ENCODE measurements at regions not wholly inside any gene's neighbourhood (a gene's known extent, or its start where the extent isn't known, plus 50 kb on each side); places are given as distances from the start of the nearest gene placed in this dataset.
"Not testable (repeated sequence)": the region's sequence is repeated elsewhere in the genome, so short reads cannot be mapped to it uniquely, and the experiment has no call there.

DNA sequence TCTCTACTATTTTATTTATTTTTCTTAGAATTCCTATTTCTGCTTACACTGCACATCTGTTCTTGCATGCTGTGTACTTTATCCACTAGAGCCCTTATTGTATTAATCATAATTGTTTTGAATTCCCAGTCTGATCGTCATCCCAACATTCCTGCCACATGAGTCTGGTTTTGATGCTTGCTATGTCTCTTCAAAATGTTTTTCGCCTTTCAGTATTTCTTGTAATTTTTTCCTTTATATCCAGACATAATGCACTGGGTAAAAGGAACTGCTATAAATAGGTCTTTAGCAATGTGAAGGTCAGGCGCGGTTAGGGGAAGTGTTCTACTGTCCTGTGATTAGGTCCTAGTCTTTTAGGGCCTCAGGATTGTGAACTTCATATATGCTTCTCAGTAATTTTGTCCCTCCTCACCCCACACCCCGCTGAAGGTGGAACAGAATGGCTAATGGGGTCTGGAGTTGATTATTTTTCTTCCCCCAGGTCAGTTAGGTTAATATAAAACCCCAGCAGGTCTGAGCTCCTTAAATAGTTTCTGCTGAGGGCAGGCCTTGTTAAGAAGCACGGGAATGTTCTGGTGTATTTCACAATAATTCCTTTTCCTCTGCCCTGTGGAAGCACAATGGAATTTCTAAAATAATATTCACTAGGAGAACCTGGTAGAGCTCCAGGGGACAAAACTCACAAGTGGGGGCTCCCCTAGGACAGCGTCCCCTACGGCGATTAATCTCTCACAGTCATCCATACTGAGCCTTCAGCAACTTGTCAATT, 146.6 kb upstream of the TUT7 start:
- peak; percentile 84 for DNase-seq (ENCODE audit: low read depth)

DNA sequence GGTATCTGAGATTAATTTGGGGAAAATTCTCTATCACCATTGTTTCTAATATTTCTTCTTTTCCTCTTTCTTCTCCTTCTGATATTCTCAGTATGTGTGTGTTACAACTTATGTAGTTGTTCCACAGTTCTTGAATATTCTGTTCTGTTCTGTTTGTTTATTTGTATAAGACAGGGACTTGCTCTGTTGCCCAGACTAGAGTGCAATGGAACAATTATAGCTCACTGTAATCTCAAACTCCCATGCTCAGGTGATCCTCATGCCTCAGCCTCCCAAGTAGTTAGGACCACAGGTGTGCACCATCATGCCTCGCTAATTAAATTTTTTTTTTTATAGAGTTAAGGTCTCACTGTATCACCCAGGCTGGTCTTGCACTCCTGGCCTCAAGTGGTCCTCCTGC, 145.8 kb upstream of the TUT7 start:
- no peak for DNase-seq (ENCODE audit: low read depth)

DNA sequence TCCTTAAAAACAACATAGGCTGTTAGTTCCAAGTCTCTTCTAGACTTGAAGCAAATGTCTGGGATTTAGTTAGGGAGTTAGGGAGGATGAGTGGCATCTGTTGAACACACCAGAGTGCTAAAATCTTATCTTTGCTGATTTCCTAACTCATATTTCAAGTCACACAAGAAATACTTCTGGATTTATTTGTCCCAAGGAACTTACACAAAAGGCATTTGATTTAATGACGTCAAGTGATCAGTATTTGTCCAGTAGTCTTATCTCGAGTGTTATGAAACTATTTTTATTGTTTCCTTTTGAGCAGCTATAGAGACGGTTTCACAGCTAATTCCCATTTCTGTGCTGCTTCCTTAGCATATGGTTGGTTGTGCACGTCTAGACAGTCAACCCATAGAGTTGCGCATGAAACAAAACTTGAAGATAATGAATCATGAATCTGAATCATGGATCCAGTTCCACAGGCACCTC, 140.5 kb upstream of the TUT7 start:
- DNase-seq (ENCODE audit: low read depth), result no peak

DNA sequence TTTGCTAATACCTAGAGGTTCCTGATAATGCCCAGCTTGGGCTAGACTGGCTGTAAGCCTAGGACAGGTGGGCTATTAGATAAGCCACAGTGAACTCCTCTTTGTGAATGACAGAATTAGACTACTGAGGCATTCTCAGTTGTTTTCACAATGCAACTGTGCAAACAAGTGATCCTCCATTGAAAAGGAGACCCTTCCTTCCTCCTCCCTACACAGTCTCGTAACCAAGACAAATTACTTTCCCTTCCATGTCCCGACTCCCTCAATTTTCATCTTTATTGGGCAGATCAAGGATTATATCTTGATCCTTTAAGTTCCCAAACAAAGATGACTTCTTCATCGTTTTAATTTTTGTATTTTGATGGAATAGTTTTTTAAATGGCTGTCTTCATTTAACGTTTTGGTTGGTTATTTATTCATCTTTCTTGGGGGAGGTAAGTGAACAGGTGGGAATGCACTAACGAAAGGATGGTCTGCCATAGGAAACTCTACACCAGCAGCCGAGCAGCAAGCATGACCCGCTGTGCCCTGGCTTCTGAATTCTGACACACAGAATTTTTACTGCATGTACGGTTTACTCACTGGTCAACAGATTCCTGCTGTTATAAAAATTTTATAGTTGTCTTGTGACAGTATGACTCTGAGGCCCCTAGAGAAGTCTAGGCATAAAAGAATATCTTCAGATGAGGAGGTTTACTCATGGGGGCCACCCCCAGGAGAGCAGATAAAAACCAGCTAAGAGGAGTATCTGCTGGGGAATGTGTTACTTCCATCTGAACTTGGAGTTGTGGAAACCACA, 137.5 kb upstream of the TUT7 start:
- DNase-seq (ENCODE audit: low read depth), result peak; percentile 59

DNA sequence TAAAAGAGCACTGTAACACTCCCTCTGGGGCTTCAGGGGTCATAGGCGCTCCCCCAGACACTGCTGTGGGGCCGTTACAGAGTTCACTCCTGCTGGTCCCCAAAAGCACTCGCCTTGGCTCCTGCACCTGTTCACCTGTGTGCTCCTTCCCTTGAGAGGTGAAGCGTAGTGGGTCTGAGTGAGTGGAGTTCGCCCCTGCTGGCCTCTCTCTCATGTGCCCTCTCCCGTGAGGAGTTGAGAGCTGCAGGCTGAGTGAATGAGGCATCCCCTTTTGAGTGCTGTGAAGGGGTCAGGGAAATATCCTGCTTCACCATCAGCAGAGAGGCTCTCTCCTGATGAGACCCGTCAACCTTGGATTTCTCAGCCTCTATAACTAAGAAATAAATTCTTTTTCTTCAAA, 134.6 kb upstream of the TUT7 start:
- no peak for DNase-seq (ENCODE audit: low read depth)

DNA sequence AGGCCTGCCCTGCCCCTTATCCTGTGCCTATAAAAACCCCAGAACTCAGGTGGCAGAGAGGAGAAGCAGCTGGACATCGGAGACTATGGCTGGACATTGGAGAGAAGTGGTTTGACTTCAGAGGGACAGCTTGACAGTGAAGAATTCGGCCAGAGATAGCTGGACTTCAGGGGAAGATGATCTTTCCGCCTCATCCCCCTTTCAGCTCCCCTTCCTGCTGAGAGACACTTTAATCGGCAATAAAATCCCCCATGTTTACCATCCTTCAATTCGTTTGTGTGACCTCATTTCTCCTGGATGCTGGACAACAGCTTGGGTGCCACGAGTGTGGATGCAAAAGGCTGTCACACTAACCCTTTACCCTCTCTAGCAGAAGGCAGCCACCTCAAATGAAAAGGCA, 134.1 kb upstream of the TUT7 start:
- no peak for DNase-seq (ENCODE audit: low read depth)

DNA sequence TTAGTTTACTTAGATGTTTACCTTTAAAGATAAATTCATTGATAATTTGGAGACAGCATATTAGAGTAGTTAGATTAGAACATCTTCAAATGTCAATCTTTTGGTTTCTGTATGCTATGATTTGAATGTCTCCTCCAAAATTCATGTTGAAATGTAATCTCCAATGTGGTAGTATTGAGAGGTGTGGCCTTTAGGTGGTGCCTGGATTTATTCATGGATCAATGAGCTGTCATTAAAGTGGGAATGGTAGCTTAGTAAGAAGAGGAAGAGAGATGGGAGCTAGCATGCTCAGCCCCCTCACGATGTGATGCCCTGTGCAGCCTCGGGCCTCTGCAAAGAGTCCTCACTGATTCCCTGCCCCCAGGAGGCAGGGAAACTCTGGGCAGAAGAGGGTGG, 133.6 kb upstream of the TUT7 start:
- DNase-seq (ENCODE audit: low read depth), result no peak

DNA sequence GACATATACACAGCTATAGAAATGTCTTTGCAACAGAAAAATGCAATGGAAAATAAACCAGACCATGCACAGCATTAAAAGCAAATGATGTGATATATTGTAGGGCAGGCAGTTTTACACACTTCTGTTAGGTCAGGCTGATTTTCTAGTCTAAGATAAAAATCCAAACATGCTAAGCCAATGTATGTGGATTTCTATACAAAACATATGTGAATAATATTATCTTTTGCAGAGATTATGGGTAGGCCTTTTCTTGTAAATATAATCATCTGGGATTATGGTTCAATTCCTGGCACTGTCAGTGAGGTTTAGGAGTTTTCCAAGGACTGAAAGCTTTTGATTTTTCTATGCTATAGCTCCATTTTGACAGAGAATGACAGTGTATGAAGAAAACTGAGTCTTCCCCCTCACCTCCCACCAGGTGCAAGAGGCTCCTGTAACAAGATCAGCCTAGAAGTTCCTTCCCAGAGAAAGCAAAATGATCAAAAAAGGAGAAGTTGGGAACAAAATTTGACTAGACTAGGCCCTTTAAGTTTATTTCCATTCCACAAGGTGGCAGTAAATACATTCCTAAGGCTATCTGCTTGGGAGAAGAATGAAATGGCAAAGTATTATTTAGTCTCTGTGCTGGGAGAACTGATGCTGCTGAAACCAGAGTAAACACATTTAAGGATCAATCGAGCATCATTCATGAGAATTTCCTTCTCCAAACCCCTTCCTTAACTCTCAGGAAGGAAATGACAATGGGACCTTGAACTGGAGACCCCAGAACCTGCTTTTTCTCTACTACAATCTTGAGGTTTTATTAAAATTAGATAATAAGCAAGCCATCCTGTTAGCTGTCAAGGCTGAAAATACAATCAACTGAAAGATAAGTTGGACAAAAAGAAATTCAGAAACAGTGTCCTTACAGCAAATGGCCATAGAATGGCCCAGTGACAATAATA, 133.0 kb upstream of the TUT7 start:
- DNase-seq (ENCODE audit: low read depth), result peak; percentile 83

DNA sequence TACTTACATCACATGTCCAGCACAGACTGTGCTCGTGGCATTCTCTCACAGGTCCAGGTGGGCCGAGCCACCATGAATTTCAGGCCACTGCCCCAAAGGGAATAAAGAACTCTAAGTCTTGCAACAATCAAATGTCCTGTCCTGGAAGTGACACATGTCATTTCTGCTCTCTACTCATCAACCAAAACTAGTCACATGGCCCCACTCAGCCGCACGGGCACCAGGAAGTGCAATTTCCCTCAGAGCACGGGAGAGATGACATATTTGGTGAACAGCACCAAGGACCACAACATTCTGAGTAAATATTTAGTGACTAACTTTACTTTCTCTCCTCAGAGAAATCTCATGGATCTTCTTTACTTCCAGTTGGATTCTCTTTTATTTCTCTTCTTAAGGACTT, 131.1 kb upstream of the TUT7 start:
- DNase-seq (ENCODE audit: low read depth), result no peak

DNA sequence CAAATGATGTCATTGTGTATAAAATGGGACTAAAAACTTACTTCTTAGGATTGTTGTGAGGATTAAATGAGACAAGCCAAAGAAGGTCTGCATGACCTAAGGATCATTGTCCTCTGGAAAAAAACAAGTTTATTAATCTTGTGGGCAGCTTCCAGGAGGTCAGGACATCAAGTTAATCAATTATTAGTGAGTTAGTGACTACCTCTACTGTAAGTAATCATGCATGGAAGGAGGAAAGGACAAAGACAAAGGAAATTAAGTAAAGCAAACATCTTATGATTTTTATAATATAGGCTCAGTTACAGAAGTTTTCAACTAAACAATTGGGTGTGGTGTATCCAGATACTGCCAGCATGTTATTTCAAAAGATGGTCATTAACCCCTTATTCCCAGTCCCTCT, 129.3 kb upstream of the TUT7 start:
- no peak for DNase-seq (ENCODE audit: low read depth)

DNA sequence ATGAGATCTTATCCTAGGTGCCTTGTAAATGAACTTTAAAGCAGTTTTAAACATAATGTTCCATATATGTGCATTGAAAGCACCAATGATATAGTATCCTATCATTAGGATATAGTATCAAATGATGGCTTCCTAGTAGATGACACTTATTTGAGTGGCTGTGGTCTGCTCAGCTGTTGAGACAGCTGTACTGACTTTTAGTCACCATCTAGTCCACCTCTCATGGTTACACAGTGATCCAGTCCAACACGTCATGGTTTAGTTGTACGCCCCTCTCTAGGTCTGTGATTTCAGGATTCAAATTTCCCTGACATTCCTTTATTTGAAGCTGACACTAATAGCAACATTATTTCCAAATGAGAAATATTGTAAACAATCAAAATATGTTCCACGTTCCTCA, 127.3 kb upstream of the TUT7 start:
- peak; percentile 90 for DNase-seq (ENCODE audit: low read depth)

DNA sequence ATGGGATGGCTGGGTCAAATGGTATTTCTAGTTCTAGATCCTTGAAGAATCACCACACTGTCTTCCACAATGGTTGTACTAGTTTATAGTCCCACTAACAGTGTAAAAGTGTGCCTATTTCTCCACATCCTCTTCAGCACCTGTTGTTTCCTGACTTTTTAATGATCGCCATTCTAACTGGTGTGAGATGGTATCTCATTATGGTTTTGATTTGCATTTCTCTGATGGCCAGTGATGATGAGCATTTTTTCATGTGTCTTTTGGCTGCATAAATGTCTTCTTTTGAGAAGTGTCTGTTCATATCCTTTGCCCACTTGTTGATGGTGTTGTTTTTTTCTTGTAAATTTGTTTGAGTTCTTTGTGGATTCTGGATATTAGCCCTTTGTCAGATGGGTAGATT, 121.0 kb upstream of the TUT7 start:
- DNase-seq (ENCODE audit: low read depth), result not testable (repeated sequence)

DNA sequence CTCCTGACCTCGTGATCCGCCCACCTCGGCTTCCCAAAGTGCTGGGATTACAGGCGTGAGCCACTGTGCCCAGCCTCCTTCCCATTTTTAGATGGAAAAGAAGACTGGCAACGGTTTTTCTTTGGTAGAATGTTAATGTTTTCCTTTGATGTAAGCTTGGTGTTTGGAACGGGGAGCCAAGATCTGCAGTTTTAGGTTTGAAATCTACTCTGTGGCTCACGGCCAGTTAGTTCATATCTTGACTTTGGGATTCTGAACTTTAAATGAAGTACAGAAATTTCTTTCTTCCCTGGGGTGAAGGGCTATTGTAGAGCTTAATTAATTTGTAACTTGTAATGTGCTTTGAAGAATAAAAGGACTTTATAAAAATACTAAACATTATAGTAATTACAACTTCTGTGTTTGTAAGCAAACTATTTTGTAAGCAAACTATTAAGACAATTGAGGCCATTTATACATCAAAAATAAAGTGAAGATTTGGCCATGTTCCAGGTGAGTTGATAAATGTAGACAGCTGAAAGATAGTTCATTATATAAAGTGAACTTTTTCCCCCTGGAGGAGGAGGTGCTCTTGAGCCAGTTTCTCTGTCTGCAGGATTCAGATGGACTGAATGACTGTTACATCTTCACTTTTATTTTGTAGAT, 117.1 kb upstream of the TUT7 start:
- DNase-seq (ENCODE audit: low read depth), result no peak

DNA sequence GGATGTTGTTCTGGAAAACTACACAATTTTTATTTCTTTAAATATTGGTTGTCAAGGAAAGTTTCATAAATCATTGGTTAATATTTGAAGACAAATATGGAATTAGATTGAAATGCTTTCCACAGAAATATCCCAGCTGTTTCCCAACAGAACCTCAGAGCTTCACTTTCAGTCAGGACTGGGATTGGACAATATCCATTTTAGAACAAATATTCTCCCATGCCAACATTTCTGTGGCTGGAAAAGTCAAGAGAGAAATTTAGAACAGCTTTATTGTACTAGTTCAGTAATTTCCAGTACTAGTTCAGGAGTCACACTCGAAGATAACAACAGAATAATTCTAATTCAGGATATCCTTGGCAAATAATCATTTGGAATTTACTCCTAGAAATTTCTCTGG, 116.1 kb upstream of the TUT7 start:
- DNase-seq (ENCODE audit: low read depth), result peak; percentile 84

DNA sequence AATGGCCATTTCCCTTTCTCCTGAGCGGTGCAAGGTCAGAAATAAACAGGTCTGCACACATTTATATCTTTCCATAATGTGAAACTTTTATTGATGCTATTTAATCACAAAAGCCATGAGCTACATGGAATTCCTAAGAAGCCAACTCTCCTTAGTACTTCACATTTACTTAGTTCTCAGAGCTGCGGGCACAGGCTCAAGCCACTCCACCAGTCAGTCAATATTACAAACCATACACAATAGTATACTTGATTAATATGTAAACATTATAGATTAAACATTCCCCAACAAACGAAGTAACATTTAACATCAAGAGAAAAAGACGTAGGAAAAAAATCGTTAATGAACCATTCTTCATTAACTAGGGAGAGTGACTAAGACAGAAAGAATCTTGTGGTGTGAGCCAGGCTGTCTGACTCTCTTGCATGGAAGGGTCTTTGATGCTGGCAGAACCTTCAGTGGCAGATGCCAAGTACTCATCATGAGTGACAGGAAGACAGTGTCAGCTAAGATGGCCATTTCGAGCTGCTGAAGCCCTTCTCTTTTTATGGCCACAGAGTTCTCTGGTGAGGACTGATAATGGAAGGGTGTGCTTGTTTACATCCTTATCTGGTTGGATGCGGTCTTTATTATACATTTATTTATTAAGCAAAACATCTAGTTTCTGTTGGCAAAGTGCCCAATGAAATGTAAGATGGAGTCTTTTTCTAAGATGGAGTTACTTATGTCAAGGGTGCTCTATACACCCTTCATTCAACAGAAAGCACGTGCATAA, 115.5 kb upstream of the TUT7 start:
- peak; percentile 50 for DNase-seq (ENCODE audit: low read depth)

DNA sequence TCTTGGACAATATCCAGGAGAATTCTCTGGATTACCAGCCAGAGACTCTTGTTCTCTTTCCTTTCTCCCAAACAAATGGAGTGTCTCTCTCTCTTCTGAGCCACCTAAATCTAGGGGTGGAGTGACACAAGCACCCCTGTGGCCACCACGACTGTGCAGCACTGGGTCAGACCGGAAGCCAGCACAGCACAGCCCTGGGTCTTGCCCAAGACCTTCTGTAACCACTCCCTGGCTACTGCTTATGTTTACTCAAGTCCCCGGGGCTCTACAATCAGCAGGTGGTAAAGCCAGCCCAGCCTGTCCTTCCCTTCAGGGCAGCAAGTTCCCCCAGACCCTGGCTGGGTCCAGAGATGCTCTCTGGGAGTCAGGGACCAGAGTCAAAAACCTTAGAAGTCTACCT, 110.0 kb upstream of the TUT7 start:
- peak; percentile 51 for DNase-seq (ENCODE audit: low read depth)

DNA sequence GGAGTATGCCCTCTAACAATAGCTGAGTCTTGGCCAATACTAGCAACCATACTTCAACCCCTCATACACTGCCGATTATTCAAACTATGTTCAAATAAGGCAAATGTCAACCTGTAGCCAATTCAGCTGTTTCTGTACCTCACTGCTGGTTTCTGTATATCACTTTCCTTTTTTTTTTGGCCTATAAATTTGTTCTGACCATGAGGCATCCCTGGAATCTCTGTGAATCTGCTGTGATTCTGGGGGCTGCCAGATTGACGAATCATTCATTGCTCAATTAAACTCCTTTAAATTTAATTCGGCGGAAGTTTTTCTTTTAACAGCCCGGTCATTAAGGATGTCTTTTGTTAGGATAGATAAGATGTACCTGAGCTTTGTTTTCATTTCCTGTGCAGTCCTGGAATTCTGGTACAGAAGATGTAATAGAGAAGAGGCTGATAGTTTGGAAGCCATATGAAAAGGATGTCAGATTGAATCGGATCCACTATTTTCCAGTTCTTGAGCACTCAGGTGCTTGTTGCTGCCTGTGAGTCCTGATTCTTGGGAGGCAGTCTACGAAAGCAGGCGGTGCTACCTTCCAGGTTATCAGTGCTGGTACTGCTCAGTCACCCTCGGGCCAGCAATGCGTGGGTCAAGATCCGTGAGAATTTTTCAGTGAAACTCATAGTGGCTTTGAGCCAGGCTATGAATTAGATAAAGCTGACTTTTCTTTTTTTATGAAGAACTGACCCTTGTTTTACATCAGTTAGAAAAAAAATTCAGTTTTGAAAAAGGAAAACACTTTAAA, 106.2 kb upstream of the TUT7 start:
- no peak for DNase-seq (ENCODE audit: low read depth)

DNA sequence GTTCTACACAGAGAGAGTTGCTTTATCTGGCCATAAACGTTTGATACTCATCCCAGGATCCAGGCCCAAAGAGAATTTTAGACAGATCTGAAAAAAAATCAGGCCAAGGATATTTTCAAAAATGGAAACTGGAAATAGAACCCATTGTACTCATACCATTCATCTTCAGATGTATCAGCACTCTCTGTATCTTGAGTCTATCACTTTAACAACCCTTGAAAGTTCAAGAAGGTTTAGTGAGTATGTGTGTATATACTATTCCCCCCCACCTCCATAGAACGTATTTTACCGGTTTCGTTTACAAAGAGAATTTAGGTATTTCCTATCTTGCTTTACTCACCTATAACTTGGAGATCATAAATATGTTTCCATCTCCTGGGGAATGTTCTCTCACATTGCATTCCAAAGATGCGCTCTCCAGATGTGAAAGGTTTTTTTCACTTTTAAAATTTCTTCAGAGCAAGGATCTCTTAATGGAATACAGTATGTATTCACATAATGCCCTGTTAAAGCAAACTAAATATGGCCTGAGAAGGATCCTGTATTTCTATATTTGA, 105.5 kb upstream of the TUT7 start:
- no peak for DNase-seq (ENCODE audit: low read depth)

DNA sequence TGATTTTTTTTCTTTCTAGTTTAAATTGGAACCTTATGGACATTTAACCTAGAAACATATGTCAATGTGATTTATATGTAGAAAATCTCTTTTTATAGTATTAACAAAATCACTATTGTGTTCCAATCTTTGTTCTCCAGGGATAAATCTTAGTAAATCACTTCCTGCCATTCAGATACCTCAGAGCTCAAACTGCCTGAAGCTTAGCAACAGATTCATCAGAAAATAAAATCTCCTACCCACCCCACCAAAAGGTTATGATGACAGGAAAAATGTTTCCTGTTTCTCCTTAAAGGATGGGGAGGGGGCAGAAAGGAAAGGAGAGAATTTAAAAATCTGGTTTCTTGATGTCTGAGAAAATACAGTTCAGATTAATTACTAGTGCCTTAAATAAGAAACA, 105.0 kb upstream of the TUT7 start:
- DNase-seq (ENCODE audit: low read depth), result no peak

All from myocyte (in vitro differentiated cells).